Neural progenitor cell (in vitro differentiated cells): ENCODE measurements at regions not wholly inside any gene's neighbourhood (a gene's known extent, or its start where the extent isn't known, plus 50 kb on each side); places are given as distances from the start of the nearest gene placed in this dataset.

Source experiments
- EZH2phosphoT487 ChIP-seq: fragments of 200-600 bp; sonication (generic); IDR thresholded peaks from 2 replicates; pipeline ENCODE4 v1.6.1; 2017; ENCODE audit warnings: antibody characterized with exemption
- TF ChIP-seq, protein P1 (sequence below): fragments of 200-600 bp; sonication (generic); IDR thresholded peaks from 2 replicates; pipeline ENCODE4 v1.5.1; 2017; ENCODE audit warnings: antibody characterized with exemption, mild to moderate bottlenecking

DNA sequence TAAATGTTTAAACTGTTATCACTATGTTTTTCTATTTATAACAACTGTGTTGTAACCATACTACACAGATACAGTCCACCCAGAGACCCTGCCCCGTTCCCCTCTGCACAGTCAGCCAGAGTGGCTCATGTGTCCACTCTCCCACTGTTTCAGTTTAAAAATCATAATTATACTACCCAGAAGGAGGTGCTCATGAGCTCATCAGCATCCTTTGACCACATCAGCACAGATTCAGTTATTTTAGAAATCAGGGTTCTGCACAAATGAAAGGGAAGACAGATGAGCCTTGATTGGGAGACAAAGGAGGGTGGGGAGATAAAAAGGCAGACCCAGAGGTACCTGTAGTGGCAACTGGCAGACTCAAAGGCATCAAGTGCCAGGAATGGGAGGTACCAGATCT, 124.3 kb downstream of the RCN1 start:
- TF ChIP-seq, protein P1, sequence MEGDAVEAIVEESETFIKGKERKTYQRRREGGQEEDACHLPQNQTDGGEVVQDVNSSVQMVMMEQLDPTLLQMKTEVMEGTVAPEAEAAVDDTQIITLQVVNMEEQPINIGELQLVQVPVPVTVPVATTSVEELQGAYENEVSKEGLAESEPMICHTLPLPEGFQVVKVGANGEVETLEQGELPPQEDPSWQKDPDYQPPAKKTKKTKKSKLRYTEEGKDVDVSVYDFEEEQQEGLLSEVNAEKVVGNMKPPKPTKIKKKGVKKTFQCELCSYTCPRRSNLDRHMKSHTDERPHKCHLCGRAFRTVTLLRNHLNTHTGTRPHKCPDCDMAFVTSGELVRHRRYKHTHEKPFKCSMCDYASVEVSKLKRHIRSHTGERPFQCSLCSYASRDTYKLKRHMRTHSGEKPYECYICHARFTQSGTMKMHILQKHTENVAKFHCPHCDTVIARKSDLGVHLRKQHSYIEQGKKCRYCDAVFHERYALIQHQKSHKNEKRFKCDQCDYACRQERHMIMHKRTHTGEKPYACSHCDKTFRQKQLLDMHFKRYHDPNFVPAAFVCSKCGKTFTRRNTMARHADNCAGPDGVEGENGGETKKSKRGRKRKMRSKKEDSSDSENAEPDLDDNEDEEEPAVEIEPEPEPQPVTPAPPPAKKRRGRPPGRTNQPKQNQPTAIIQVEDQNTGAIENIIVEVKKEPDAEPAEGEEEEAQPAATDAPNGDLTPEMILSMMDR: no peak
- no peak for TF ChIP-seq EZH2phosphoT487
